ENCODE measurements at regions not wholly inside any gene's neighbourhood (a gene's known extent, or its start where the extent isn't known, plus 50 kb on each side); places are given as distances from the start of the nearest gene placed in this dataset.

GRCh38 chr9:115229496-115229895 is 111.5 kb upstream of the TNC start:
- Histone ChIP-seq H3K4me3 (ENCODE audit: low read length) (no peak overlapping the region), H2AFZ (ENCODE audit: low read length) (no peak overlapping the region), H3K4me1 (ENCODE audit: low read length) (no peaks in the 10 kb centered on the region), H3K79me2 (ENCODE audit: low read length) (no peaks in the 10 kb centered on the region), H3F3A (ENCODE audit: insufficient read depth, low read length) (no peaks in the 10 kb centered on the region), H3K36me3 (replicated peaks; ENCODE audit: insufficient read depth, low read length) (no peaks in the 10 kb centered on the region), H4K20me1 (ENCODE audit: insufficient read depth, low read length) (no peaks in the 10 kb centered on the region), H3K27me3 (replicated peaks; ENCODE audit: insufficient read depth, low read length) (no peaks in the 10 kb centered on the region), H3K9me3 (replicated peaks; ENCODE audit: insufficient read depth, low read length) (no peaks in the 10 kb centered on the region), H3K9me2 (replicated peaks; ENCODE audit: insufficient read depth, low read length) (no peaks in the 10 kb centered on the region), H3K9ac (ENCODE audit: low read length) (no peak overlapping the region), H3K4me2 (ENCODE audit: low read depth, low read length) (no peak overlapping the region), H3K27ac (ENCODE audit: low read length) (no peak overlapping the region)
- TF ChIP-seq EZH2phosphoT487 (IDR thresholded peaks at IDR 0.05; ENCODE audit: low read length), result no peak
- no peak for DNase-seq

GRCh38 chr9:115230924-115231515 is 113.1 kb upstream of the TNC start:
- no peaks in the 10 kb centered on the region for H3K9me2 ChIP-seq (replicated peaks; ENCODE audit: insufficient read depth, low read length)
- no peak overlapping the region for H3K9ac ChIP-seq (ENCODE audit: low read length)
- no peak overlapping the region for H3K27ac ChIP-seq (ENCODE audit: low read length)
- H3F3A ChIP-seq (ENCODE audit: insufficient read depth, low read length), result no peaks in the 10 kb centered on the region
- H3K36me3 ChIP-seq (replicated peaks; ENCODE audit: insufficient read depth, low read length), result no peaks in the 10 kb centered on the region
- no peak for DNase-seq
- TF ChIP-seq CTCF (IDR thresholded peaks at IDR 0.05; ENCODE audit: low read length) (no peak), EZH2phosphoT487 (IDR thresholded peaks at IDR 0.05; ENCODE audit: low read length) (no peak), EZH2 (optimal IDR thresholded peaks at IDR 0.05; ENCODE audit: low read depth, low read length) (no peak)
- H3K79me2 ChIP-seq (ENCODE audit: low read length), result no peaks in the 10 kb centered on the region
- no peaks in the 10 kb centered on the region for H4K20me1 ChIP-seq (ENCODE audit: insufficient read depth, low read length)
- H3K4me1 ChIP-seq (ENCODE audit: low read length), result no peaks in the 10 kb centered on the region
- H3K9me3 ChIP-seq (replicated peaks; ENCODE audit: insufficient read depth, low read length), result no peaks in the 10 kb centered on the region
- no peaks in the 10 kb centered on the region for H3K27me3 ChIP-seq (replicated peaks; ENCODE audit: insufficient read depth, low read length)
- H3K4me3 ChIP-seq (ENCODE audit: low read length), result no peak overlapping the region
- H3K4me2 ChIP-seq (ENCODE audit: low read depth, low read length), result no peak overlapping the region
- no peak overlapping the region for H2AFZ ChIP-seq (ENCODE audit: low read length)

- Histone ChIP-seq H3K9me3 (replicated peaks; ENCODE audit: insufficient read depth, low read length) (no peaks in the 10 kb centered on the region), H3K9ac (ENCODE audit: low read length) (no peak overlapping the region), H3K27ac (ENCODE audit: low read length) (no peak overlapping the region), H2AFZ (ENCODE audit: low read length) (no peak overlapping the region), H3K4me1 (ENCODE audit: low read length) (no peaks in the 10 kb centered on the region), H3K9me2 (replicated peaks; ENCODE audit: insufficient read depth, low read length) (no peaks in the 10 kb centered on the region), H3K4me2 (ENCODE audit: low read depth, low read length) (no peak overlapping the region), H3K4me3 (ENCODE audit: low read length) (no peak overlapping the region), H4K20me1 (ENCODE audit: insufficient read depth, low read length) (no peaks in the 10 kb centered on the region), H3K79me2 (ENCODE audit: low read length) (no peaks in the 10 kb centered on the region), H3F3A (ENCODE audit: insufficient read depth, low read length) (no peaks in the 10 kb centered on the region), H3K36me3 (replicated peaks; ENCODE audit: insufficient read depth, low read length) (no peaks in the 10 kb centered on the region), H3K27me3 (replicated peaks; ENCODE audit: insufficient read depth, low read length) (no peaks in the 10 kb centered on the region)
- DNase-seq, result no peak
- TF ChIP-seq EZH2 (optimal IDR thresholded peaks at IDR 0.05; ENCODE audit: low read depth, low read length) (no peak), EZH2phosphoT487 (IDR thresholded peaks at IDR 0.05; ENCODE audit: low read length) (no peak), CTCF (IDR thresholded peaks at IDR 0.05; ENCODE audit: low read length) (no peak)
Measured at GRCh38 chr9:115232181-115232774, 114.3 kb upstream of the TNC start.

- H3K4me3 ChIP-seq (ENCODE audit: low read length), result no peak overlapping the region
- no peaks in the 10 kb centered on the region for H3K9me3 ChIP-seq (replicated peaks; ENCODE audit: insufficient read depth, low read length)
- no peaks in the 10 kb centered on the region for H3K9me2 ChIP-seq (replicated peaks; ENCODE audit: insufficient read depth, low read length)
- no peaks in the 10 kb centered on the region for H3F3A ChIP-seq (ENCODE audit: insufficient read depth, low read length)
- no peaks in the 10 kb centered on the region for H3K79me2 ChIP-seq (ENCODE audit: low read length)
- H3K27ac ChIP-seq (ENCODE audit: low read length), result no peak overlapping the region
- H3K4me2 ChIP-seq (ENCODE audit: low read depth, low read length), result no peak overlapping the region
- DNase-seq, result no peak
- no peaks in the 10 kb centered on the region for H3K27me3 ChIP-seq (replicated peaks; ENCODE audit: insufficient read depth, low read length)
- no peak overlapping the region for H3K9ac ChIP-seq (ENCODE audit: low read length)
- no peak for TF ChIP-seq EZH2phosphoT487 (IDR thresholded peaks at IDR 0.05; ENCODE audit: low read length)
- no peak for TF ChIP-seq CTCF (IDR thresholded peaks at IDR 0.05; ENCODE audit: low read length)
- TF ChIP-seq EZH2 (optimal IDR thresholded peaks at IDR 0.05; ENCODE audit: low read depth, low read length), result no peak
- H2AFZ ChIP-seq (ENCODE audit: low read length), result no peak overlapping the region
- H4K20me1 ChIP-seq (ENCODE audit: insufficient read depth, low read length), result no peaks in the 10 kb centered on the region
- H3K4me1 ChIP-seq (ENCODE audit: low read length), result no peaks in the 10 kb centered on the region
- no peaks in the 10 kb centered on the region for H3K36me3 ChIP-seq (replicated peaks; ENCODE audit: insufficient read depth, low read length)
Measured at GRCh38 chr9:115234094-115234493, 116.1 kb upstream of the TNC start.
